GM12874 (cell line): ENCODE measurements at regions not wholly inside any gene's neighbourhood (a gene's known extent, or its start where the extent isn't known, plus 50 kb on each side); places are given as distances from the start of the nearest gene placed in this dataset.

Source experiments
- TF ChIP-seq, protein P1 (sequence below): IDR thresholded peaks from 2 replicates; pipeline ENCODE4 v1.5.1; 2011; ENCODE audit warnings: low read depth, mild to moderate bottlenecking, control low read depth, low read length, moderate library complexity; ENCODE audit not compliant: insufficient read depth

DNA sequence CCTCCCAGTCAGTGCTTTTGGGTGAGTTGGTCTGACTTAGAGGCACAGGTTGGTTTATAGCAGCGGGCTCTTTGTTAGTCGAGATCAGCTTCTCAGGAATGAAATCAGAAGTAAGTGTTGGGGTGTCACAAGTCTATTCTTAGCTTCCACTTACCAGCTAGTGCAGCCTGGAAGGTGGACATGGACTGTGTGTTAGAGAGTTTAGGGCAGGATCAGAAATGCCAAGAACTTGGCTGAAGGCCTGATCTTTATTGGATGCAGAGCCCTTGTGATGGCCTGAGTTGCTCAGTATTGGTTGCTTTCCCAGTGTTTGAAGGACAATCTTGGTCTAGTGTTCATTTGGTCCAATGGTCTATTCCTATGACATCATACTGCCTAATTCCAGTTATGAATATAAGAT is 377.0 kb upstream of the USP24 start:
- TF ChIP-seq, protein P1, sequence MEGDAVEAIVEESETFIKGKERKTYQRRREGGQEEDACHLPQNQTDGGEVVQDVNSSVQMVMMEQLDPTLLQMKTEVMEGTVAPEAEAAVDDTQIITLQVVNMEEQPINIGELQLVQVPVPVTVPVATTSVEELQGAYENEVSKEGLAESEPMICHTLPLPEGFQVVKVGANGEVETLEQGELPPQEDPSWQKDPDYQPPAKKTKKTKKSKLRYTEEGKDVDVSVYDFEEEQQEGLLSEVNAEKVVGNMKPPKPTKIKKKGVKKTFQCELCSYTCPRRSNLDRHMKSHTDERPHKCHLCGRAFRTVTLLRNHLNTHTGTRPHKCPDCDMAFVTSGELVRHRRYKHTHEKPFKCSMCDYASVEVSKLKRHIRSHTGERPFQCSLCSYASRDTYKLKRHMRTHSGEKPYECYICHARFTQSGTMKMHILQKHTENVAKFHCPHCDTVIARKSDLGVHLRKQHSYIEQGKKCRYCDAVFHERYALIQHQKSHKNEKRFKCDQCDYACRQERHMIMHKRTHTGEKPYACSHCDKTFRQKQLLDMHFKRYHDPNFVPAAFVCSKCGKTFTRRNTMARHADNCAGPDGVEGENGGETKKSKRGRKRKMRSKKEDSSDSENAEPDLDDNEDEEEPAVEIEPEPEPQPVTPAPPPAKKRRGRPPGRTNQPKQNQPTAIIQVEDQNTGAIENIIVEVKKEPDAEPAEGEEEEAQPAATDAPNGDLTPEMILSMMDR: no peak

DNA sequence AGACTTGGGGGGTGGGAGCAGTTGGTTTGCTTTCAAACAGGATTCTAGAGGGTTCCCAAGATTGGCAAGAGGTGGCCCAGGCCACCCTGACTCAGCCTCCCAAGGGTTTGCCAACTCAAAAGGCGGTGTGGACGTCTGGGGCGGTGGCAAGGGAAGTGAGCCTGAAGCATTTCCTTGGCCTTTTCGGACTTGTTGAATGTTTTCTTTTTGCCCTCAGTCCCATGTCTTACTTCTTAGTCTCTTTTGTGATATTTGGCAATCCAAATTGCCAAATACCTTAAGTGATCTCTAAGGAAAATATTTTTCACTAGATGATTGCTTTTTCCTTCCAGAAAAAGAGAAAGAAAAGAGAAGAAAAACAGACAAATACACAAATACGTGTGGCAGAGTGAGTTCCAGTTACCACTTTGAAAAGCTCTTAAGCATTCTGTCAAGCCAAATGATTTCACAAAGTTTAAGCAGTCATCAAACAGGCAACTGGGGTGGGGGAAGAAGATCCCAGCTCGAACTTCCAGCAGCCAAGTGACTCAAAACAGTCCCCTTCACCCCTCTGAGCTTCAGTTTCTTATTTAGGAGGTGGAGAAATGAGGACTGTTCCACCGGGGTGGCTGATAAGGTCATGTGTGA is 374.6 kb upstream of the USP24 start:
- TF ChIP-seq, protein P1: no peak

- TF ChIP-seq, protein P1: no peak
These were observed 373.1 kb upstream of the USP24 start for GRCh38 chr1:55588309-55588708.

DNA sequence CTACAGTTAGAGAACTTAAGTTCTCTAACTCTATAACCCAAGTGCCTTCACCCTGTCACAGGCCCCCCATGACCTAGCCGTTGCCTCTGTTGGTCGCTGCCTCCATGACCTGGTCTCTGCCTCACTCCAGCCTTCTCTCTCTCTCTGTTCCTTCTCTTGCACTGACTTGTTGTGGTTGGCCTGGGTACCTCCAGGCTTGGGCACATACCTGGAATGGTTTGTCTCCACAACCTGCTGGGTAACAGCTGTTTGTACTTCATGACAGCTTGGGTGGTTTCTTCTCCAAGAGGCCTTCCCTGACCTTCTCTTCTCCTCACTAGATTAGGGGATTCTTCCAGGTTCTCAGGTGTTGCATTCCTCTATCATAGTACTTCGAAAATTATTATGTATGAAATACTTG is 371.6 kb upstream of the USP24 start:
- TF ChIP-seq, protein P1: no peak

DNA sequence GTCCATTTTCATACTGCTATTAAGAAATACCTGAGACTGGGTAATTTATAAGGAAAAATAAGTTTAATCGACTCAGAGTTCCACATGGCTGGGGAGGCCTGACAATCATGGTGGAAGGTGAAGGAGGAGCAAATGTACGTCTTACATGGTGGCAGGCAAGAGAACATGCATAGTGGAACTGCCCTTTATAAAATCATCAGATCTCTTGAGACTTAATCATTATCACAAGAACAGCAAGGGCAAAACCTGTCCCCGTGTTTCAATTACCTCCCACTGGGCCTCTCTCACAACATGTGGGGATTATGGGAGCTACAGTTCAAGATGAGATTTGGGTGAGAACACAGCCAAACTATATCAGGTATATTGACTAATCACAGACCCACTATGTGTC is 370.2 kb upstream of the USP24 start:
- TF ChIP-seq, protein P1: no peak

DNA sequence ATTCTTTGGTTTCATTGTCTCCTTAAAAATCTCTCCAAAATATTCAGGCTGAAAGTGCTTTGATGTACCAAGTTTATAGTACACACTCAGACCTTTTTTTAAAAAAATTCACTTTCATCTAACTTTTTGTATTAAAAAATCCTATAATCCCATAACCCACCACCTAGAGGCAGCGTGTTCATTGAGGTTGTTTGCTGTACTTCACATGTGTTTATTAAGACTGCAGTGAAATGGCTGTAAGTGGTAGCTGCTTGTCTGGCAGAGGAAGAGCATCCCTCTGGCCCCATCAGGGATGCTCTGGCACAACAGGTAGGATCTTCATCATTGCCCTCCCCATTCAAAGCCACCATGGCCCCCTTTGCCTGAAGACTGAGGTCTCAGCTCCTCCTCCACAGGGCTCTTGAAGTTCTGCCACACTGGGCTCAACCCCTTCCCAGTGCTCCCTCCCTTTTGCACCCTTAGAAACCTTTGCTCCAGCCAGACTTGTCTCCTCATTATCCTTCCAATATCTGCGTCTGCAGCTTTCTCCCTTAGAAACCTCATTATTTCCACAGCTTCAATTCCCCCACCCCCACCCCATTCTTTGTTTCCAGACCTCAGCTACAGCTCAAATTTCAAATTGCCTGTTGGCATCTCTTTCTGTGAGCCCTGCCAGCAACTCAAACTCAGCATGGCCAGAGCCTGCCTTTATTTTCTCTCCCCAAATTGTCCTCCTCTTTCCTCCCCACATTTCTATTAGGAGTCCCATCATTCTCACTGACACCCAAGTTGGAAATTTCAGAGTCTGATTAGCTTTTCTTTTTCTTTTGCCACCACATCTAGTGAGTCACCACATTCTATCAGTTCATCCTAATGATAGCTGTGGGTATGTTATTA is 369.6 kb upstream of the USP24 start:
- TF ChIP-seq, protein P1: no peak

GRCh38 chr1:55582084-55582483 is 366.9 kb upstream of the USP24 start:
- TF ChIP-seq, protein P1: no peak
